ENCODE measurements at regions not wholly inside any gene's neighbourhood (a gene's known extent, or its start where the extent isn't known, plus 50 kb on each side); places are given as distances from the start of the nearest gene placed in this dataset.
A peak's percentile ranks its signal among the peaks of the same experiment; 100 is the strongest.

- no peak overlapping the region for H3K27ac ChIP-seq (ENCODE audit: insufficient read depth, low read length)
- H2BK15ac ChIP-seq (ENCODE audit: low read depth, low read length) = no peak overlapping the region
- ChIA-PET POLR2A (ENCODE audit: unreplicated experiment) (no interaction called here), CTCF (no interaction called here)
- DNase-seq = peak; percentile 22
- H4K91ac ChIP-seq (ENCODE audit: insufficient read depth, low read depth, low read length) = no peak overlapping the region
- no CpG with 5 or more reads among the region's 8 CpGs for WGBS, 2 experiments (ENCODE audit: extremely low coverage in 2 of 2, insufficient read length in 1 of 2)
- H2AFZ ChIP-seq (replicated peaks; ENCODE audit: low read length, poor library complexity) = no peak overlapping the region
- no peaks in the 10 kb centered on the region for H3K79me1 ChIP-seq (ENCODE audit: low read depth in 1 of 2, low read length in 2 of 2)
- no peak overlapping the region for H2AK5ac ChIP-seq (ENCODE audit: low read depth, low read length)
- H3K9me3 ChIP-seq (ENCODE audit: control insufficient read depth, insufficient read depth, low read length) = no peaks in the 10 kb centered on the region
- H3K56ac ChIP-seq (ENCODE audit: extremely low read depth, insufficient read depth, low read length) = no peak overlapping the region
- no peak overlapping the region for H3K4ac ChIP-seq (ENCODE audit: low read depth, low read length)
- H4K8ac ChIP-seq (ENCODE audit: low read depth in 2 of 2, low read length in 2 of 2) = no peak overlapping the region
- H3K36me3 ChIP-seq (ENCODE audit: control insufficient read depth, insufficient read depth, low read length) = no peaks in the 10 kb centered on the region
- H3K4me1 ChIP-seq (ENCODE audit: control insufficient read depth, insufficient read depth, low read length) = no peaks in the 10 kb centered on the region; the same call in 1 of the 2 replicates
- H3K18ac ChIP-seq (ENCODE audit: low read depth, low read length) = no peak overlapping the region
- no peak overlapping the region for H3K4me3 ChIP-seq (ENCODE audit: insufficient read depth, low read depth, low read length)
- no peak overlapping the region for H4K5ac ChIP-seq (ENCODE audit: low read depth, low read length)
- no peak overlapping the region for H2BK5ac ChIP-seq (ENCODE audit: low read depth, low read length, poor library complexity, severe bottlenecking)
- intact Hi-C loops (cut with micrococcal nuclease) = no loop called here
- H3K14ac ChIP-seq (replicated peaks; ENCODE audit: low read depth, low read length) = no peak overlapping the region
- H3K9me1 ChIP-seq (ENCODE audit: insufficient read depth, low read length) = no peaks in the 10 kb centered on the region
- BruUV-seq (replicated peaks) = no TSS peak
- H3K27me3 ChIP-seq (ENCODE audit: control insufficient read depth, insufficient read depth, low read length) = no peaks in the 10 kb centered on the region; the same call in 1 of the 2 replicates
- peak; percentile 80 for ATAC-seq (ENCODE audit: low read depth)
- H2BK20ac ChIP-seq (ENCODE audit: low read depth, low read length) = no peak overlapping the region
- H3K4me2 ChIP-seq (ENCODE audit: low read depth, low read length) = no peak overlapping the region
- no peak overlapping the region for H2BK120ac ChIP-seq (ENCODE audit: low read depth, low read length)
- no peak overlapping the region for H3K9ac ChIP-seq (ENCODE audit: low read depth, low read length)
- no peaks in the 10 kb centered on the region for H4K20me1 ChIP-seq (ENCODE audit: insufficient read depth, low read length)
- no peak overlapping the region for H3K23ac ChIP-seq (ENCODE audit: low read depth, low read length)
- H2AK9ac ChIP-seq (replicated peaks; ENCODE audit: low read depth, low read length, poor library complexity) = no peak overlapping the region
- in situ Hi-C loops (cut with MboI; ENCODE audit: low sequenced_read_pairs) = no loop called here
- dilution Hi-C loops (cut with HindIII; ENCODE audit: low sequenced_read_pairs, unreplicated experiment) = no loop called here
- TF ChIP-seq RAD21 (IDR thresholded peaks at IDR 0.05; ENCODE audit: low read length) (no peak), POLR2A (IDR thresholded peaks at IDR 0.05; ENCODE audit: low read depth, low read length) (no peak), MAZ (IDR thresholded peaks at IDR 0.05; ENCODE audit: borderline replicate concordance, low read depth, low read length) (no peak), BHLHE40 (IDR thresholded peaks at IDR 0.05; ENCODE audit: low read depth, low read length) (no peak), USF2 (IDR thresholded peaks at IDR 0.05; ENCODE audit: low read depth, low read length) (no peak), RFX5 (IDR thresholded peaks at IDR 0.05; ENCODE audit: low read depth, low read length) (no peak), FOS (IDR thresholded peaks at IDR 0.05; ENCODE audit: low read depth, low read length) (no peak), RCOR1 (IDR thresholded peaks at IDR 0.05; ENCODE audit: insufficient replicate concordance, low read length) (no peak), ELK1 (IDR thresholded peaks at IDR 0.05; ENCODE audit: borderline replicate concordance, low read depth, low read length) (no peak), MXI1 (IDR thresholded peaks at IDR 0.05; ENCODE audit: borderline replicate concordance, low read depth, low read length) (no peak), CTCF (conservative IDR thresholded peaks at IDR 0.05; ENCODE audit: low read depth, low read length) (no peak), SMC3 (IDR thresholded peaks at IDR 0.05; ENCODE audit: low read depth, low read length) (no peak), NFE2L2 (IDR thresholded peaks at IDR 0.05; ENCODE audit: low read depth, low read length) (no peak), MAFK (IDR thresholded peaks at IDR 0.05; ENCODE audit: low read depth, low read length) (no peak), CEBPB (IDR thresholded peaks at IDR 0.05; ENCODE audit: low read depth, low read length) (no peak)
Observed at GRCh38 chr13:50485979-50486935, 357.2 kb downstream of the DLEU7 start.
